SK-N-SH (cell line): ENCODE measurements at regions not wholly inside any gene's neighbourhood (a gene's known extent, or its start where the extent isn't known, plus 50 kb on each side); places are given as distances from the start of the nearest gene placed in this dataset.

Experiments
- CTCF ChIA-PET: fragments of 300-600, 350-600 bp; formaldehyde crosslinking; extraction: SDS; loops from one replicate; lab custom pipeline; 2021; lab: Yijun Ruan, JAX
- POLR2A ChIA-PET: fragments of 350-600 bp; sonication (Branson Sonifier 250); formaldehyde crosslinking; extraction: SDS; loops from one replicate; lab custom pipeline; 2020; ENCODE audit warnings: antibody characterized with exemption, inconsistent platforms; lab: Yijun Ruan, JAX
- DNase-seq: peaks from one replicate; pipeline ENCODE4 v3.0.0; 2012
- H2AFZ ChIP-seq: fragments of 200-600 bp; sonication (generic); 2 replicates; pipeline ENCODE4 v1.8.1; 2016; ENCODE audit warnings: antibody characterized with exemption, mild to moderate bottlenecking, low read depth
- H3F3A ChIP-seq: fragments of 200-600 bp; sonication (generic); replicated peaks from 2 replicates; pipeline ENCODE3; 2016; ENCODE audit warnings: antibody characterized with exemption, mild to moderate bottlenecking; ENCODE audit not compliant: insufficient read depth
- H3K27ac ChIP-seq, 2 experiments: fragments of 200-500 bp in 1 of 2; fragments of 200-600 bp in 1 of 2; sonication (Bioruptor generic) in 1 of 2; sonication (generic), shearing (Covaris generic) in 1 of 2; 2 replicates each; pipeline versions ENCODE4 v1.5.1 to v1.6.1; 2014 to 2016; ENCODE audit warnings: low read depth in 2 of 2, inconsistent platforms in 1 of 2, low read length in 1 of 2, mild to moderate bottlenecking in 1 of 2, mixed read lengths in 1 of 2
- H3K27me3 ChIP-seq: fragments of 200-600 bp; sonication (generic), shearing (Covaris generic); 2 replicates; pipeline ENCODE4 v1.6.1; 2016; ENCODE audit warnings: mixed run types; ENCODE audit not compliant: insufficient read depth
- H3K36me3 ChIP-seq, 2 experiments: fragments of 200-500 bp in 1 of 2; fragments of 200-600 bp in 1 of 2; sonication (Bioruptor generic) in 1 of 2; sonication (generic) in 1 of 2; replicated peaks in 1 of 2; 2 replicates each; pipeline versions ENCODE3 to v1.5.1; 2014 to 2016; ENCODE audit warnings: low read length in 1 of 2, mild to moderate bottlenecking in 1 of 2; ENCODE audit not compliant: insufficient read depth in 2 of 2, control insufficient read depth in 1 of 2
- H3K4me1 ChIP-seq, 2 experiments: fragments of 200-500 bp in 1 of 2; fragments of 200-600 bp in 1 of 2; sonication (Bioruptor generic) in 1 of 2; sonication (generic), shearing (Covaris generic) in 1 of 2; 2 replicates each; pipeline versions ENCODE4 v1.5.1 to v1.6.1; 2014 to 2016; ENCODE audit warnings: low read depth in 1 of 2, low read length in 1 of 2, mixed run types in 1 of 2; ENCODE audit not compliant: insufficient read depth in 2 of 2, control insufficient read depth in 1 of 2
- H3K4me2 ChIP-seq: fragments of 200-600 bp; sonication (generic), shearing (Covaris generic); 2 replicates; pipeline ENCODE4 v1.6.1; 2017; ENCODE audit warnings: mixed run types
- H3K4me3 ChIP-seq, 2 experiments: fragments of 200-500 bp in 1 of 2; fragments of 200-600 bp in 1 of 2; sonication (Bioruptor generic) in 1 of 2; sonication (generic), shearing (Covaris generic) in 1 of 2; 2 replicates each; pipeline versions ENCODE4 v1.5.1 to v1.8.1; 2014 to 2016; ENCODE audit warnings: low read depth in 2 of 2, inconsistent platforms in 1 of 2, low read length in 1 of 2, mild to moderate bottlenecking in 1 of 2, mixed read lengths in 1 of 2, moderate library complexity in 1 of 2
- H3K79me2 ChIP-seq: fragments of 200-600 bp; sonication (generic); 2 replicates; pipeline ENCODE4 v1.8.1; 2017; ENCODE audit warnings: mild to moderate bottlenecking; ENCODE audit not compliant: insufficient read depth
- H3K9ac ChIP-seq: fragments of 200-600 bp; sonication (generic); 2 replicates; pipeline ENCODE4 v1.6.1; 2017; ENCODE audit warnings: mixed run types
- H3K9me2 ChIP-seq: fragments of 200-600 bp; sonication (generic); 2 replicates; pipeline ENCODE4 v1.6.1; 2017; ENCODE audit warnings: mixed run types
- H3K9me3 ChIP-seq: fragments of 200-600 bp; sonication (generic); 2 replicates; pipeline ENCODE4 v1.6.1; 2017; ENCODE audit warnings: mixed run types, mild to moderate bottlenecking, moderate library complexity
- H4K20me1 ChIP-seq: fragments of 200-600 bp; sonication (generic); 2 replicates; pipeline ENCODE4 v1.6.1; 2017; ENCODE audit warnings: mild to moderate bottlenecking, mixed run types; ENCODE audit not compliant: insufficient read depth
- FOXJ3 ChIP-seq: sonication (generic); formaldehyde crosslinking; IDR thresholded peaks from 2 replicates; pipeline ENCODE4 v1.5.1; 2020; ENCODE audit warnings: mild to moderate bottlenecking, missing genetic modification reagents
- FOXM1 ChIP-seq: IDR thresholded peaks from 2 replicates; pipeline ENCODE4 v1.4.0; 2012; ENCODE audit warnings: low read depth, mild to moderate bottlenecking
- GABPA ChIP-seq: IDR thresholded peaks from 2 replicates; pipeline ENCODE4 v1.4.0; 2012; ENCODE audit warnings: low read depth, mild to moderate bottlenecking
- GATA2 ChIP-seq: sonication (generic); formaldehyde crosslinking; IDR thresholded peaks from 2 replicates; pipeline ENCODE4 v1.5.0; 2020; ENCODE audit warnings: mild to moderate bottlenecking, missing genetic modification reagents
- IRF3 ChIP-seq: fragments of 150-350 bp; IDR thresholded peaks from 2 replicates; pipeline ENCODE4 v1.6.1; 2016; ENCODE audit warnings: mild to moderate bottlenecking, low read depth, low read length
- MAX ChIP-seq: IDR thresholded peaks from 2 replicates; pipeline ENCODE4 v1.4.0; 2012; ENCODE audit warnings: low read depth
- MXI1 ChIP-seq: IDR thresholded peaks from 2 replicates; pipeline ENCODE4 v1.6.1; 2012; ENCODE audit warnings: mild to moderate bottlenecking, low read depth, low read length, improper control_type of control experiment
- NRF1 ChIP-seq: IDR thresholded peaks from 2 replicates; pipeline ENCODE4 v1.6.1; 2012; ENCODE audit warnings: low read depth, mild to moderate bottlenecking, low read length
- PBX3 ChIP-seq: IDR thresholded peaks from 2 replicates; pipeline ENCODE4; 2012
- POLR2AphosphoS5 ChIP-seq: IDR thresholded peaks from 2 replicates; pipeline ENCODE4 v1.6.1; 2012; ENCODE audit warnings: low read depth, low read length
- RAD21 ChIP-seq: IDR thresholded peaks from 2 replicates; pipeline ENCODE4 v1.6.1; 2012; ENCODE audit warnings: mild to moderate bottlenecking, low read length
- REST ChIP-seq: IDR thresholded peaks from 2 replicates; pipeline ENCODE4 v1.6.1; 2012; ENCODE audit warnings: mild to moderate bottlenecking, low read depth, low read length, moderate library complexity
- RFX5 ChIP-seq: IDR thresholded peaks from 2 replicates; pipeline ENCODE4 v1.6.1; 2012; ENCODE audit warnings: mild to moderate bottlenecking, improper control_type of control experiment, low read length
- RXRA ChIP-seq: IDR thresholded peaks from 2 replicates; pipeline ENCODE4 v1.4.0; 2012; ENCODE audit warnings: low read depth, mild to moderate bottlenecking, borderline replicate concordance
- SMC3 ChIP-seq: IDR thresholded peaks from 2 replicates; pipeline ENCODE4 v1.6.1; 2012; ENCODE audit warnings: low read depth, low read length, improper control_type of control experiment
- ZBTB33 ChIP-seq: IDR thresholded peaks from 2 replicates; pipeline ENCODE4 v1.4.0; 2012; ENCODE audit warnings: low read depth, borderline replicate concordance
- WGBS: methylation state at CpG from one replicate; pipeline ENCODE4 v1.1.6; 2017; ENCODE audit warnings: low lambda C conversion rate; 5-methylcytosine and 5-hydroxymethylcytosine counted together

- no peaks in the 10 kb centered on the region for H3F3A ChIP-seq
- H3K9me2 ChIP-seq = no peaks in the 10 kb centered on the region
- ChIA-PET POLR2A (no interaction called here), CTCF (no interaction called here)
- H3K4me1 ChIP-seq = no peaks in the 10 kb centered on the region
- no peaks in the 10 kb centered on the region for H3K36me3 ChIP-seq
- no peaks in the 10 kb centered on the region for H3K27me3 ChIP-seq
- H3K4me3 ChIP-seq = no peak overlapping the region
- 15% methylated on average over 6 of the region's 6 CpGs for WGBS
- no peak overlapping the region for H3K27ac ChIP-seq
- H4K20me1 ChIP-seq = no peaks in the 10 kb centered on the region
- no peak for DNase-seq
- TF ChIP-seq POLR2AphosphoS5 = no peak
- no peak for TF ChIP-seq MAX
- TF ChIP-seq RXRA = no peak
- no peak for TF ChIP-seq GATA2 (CRISPR knock-in tag)
- no peak for TF ChIP-seq FOXJ3 (CRISPR knock-in tag)
- TF ChIP-seq NRF1 = no peak
- TF ChIP-seq FOXM1 = no peak
- no peak for TF ChIP-seq GABPA
- no peak for TF ChIP-seq PBX3
- no peak for TF ChIP-seq MXI1
- TF ChIP-seq REST = no peak
- TF ChIP-seq RFX5 = no peak
- TF ChIP-seq RAD21 = no peak
- no peak for TF ChIP-seq ZBTB33
- no peak for TF ChIP-seq SMC3
- TF ChIP-seq IRF3 = no peak
- no peaks in the 10 kb centered on the region for H3K9me3 ChIP-seq
- H3K4me2 ChIP-seq = no peak overlapping the region
- H2AFZ ChIP-seq = no peak overlapping the region
- no peaks in the 10 kb centered on the region for H3K79me2 ChIP-seq
- no peak overlapping the region for H3K9ac ChIP-seq
These were observed 59.6 kb upstream of the FAM120A start for GRCh38 chr9:93391898-93392297.
